Left lung (tissue), 4 donors: ENCODE measurements at regions not wholly inside any gene's neighbourhood (a gene's known extent, or its start where the extent isn't known, plus 50 kb on each side); places are given as distances from the start of the nearest gene placed in this dataset.

ENCODE experiments used
- ATAC-seq: fragments of 200-7000 bp; cut with Tn5 transposase; one replicate; pipeline ENCODE4 v1.9.1; 2020; ENCODE audit warnings: moderate library complexity
- DNase-seq, 4 donors: peaks; one replicate each; pipeline ENCODE4 v3.0.0-alpha.2; 2013 to 2020
- H3K27ac ChIP-seq, 2 donors: fragments of 200-600 bp; sonication (generic) in 1 of 2; one replicate each; pipeline versions ENCODE4 v1.5.0 to v1.8.0; 2020 to 2021
- H3K27me3 ChIP-seq, 2 donors: fragments of 200-600 bp; sonication (generic) in 1 of 2; one replicate each; pipeline versions ENCODE4 v1.5.0 to v1.8.0; 2020 to 2021
- H3K36me3 ChIP-seq, 2 donors: fragments of 200-600 bp; sonication (generic) in 1 of 2; one replicate each; pipeline versions ENCODE4 v1.5.0 to v1.8.0; 2020 to 2021
- H3K4me1 ChIP-seq, 2 donors: fragments of 200-600 bp; one replicate each; pipeline ENCODE4 v1.8.0; 2021
- H3K4me3 ChIP-seq, 2 donors: fragments of 200-600 bp; sonication (generic) in 1 of 2; one replicate each; pipeline versions ENCODE4 v1.5.0 to v1.8.0; 2020 to 2021; ENCODE audit warnings: mild to moderate bottlenecking in 1 of 2
- H3K9me3 ChIP-seq, 2 donors: fragments of 200-600 bp; sonication (generic) in 1 of 2; one replicate each; pipeline versions ENCODE4 v1.5.0 to v1.8.0; 2020 to 2021
- intact Hi-C, 2 donors: fragments of 100-400 bp; cut with DNase I; formaldehyde crosslinking; loops; one replicate each; pipeline versions ENCODE4 v1.11.2 to v1.14.2; 2022
- TF ChIP-seq, protein P1 (sequence below), 2 donors: fragments of 200-600 bp; sonication (generic) in 1 of 2; IDR thresholded peaks; one replicate each; pipeline versions ENCODE4 v1.5.0 to v1.8.0; 2021; ENCODE audit warnings: antibody characterized with exemption in 2 of 2
- donor health status: DM: no; HTN: yes; CAD: no.
- donor health status: DM: no; HTN: no; CAD: no.

DNA sequence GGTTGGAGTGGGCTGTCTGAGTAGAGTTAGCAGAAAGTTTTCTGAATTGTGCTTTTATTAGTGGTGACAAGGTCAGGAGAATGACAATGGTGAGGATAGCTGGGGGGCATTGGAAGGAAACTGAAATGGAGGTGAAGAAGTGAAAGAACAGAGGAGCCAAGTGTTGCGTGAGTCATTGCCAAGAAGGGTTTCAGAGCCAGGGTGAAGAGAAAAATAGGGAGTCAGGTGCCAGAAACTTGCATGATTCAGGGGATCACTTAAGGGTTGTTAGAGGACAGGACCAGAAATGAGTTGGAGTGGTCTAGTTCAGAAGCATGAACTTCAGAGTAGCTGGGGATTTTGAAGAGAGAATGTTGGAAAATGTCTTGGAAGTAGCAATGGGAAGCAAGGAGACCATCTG, 86.0 kb upstream of the GALNT15 start:
- no peak for DNase-seq

DNA sequence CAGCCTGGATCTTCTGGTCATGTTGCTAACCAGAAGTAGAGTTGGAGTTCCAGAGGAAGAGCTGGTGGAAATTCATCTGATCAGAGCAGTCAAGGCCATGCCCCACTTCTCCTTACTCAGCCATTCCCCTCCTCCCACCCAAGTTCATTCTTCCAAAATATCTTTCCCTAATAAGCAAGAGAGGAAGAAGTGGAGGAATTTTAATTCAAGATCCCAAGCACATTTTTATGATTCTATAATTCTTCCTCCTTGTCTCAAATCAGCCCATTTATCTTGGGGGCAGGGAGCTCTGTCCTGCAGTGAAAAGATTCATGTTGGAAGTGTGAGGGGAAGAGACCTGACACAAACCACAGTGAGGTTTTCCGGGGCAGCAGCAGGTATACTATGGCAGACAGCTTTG, 85.0 kb upstream of the GALNT15 start:
- DNase-seq (no peak), ATAC-seq (no peak)
- intact Hi-C loops: no loop called here
- H3K4me3 ChIP-seq: no peak overlapping the region
- H3K27me3 ChIP-seq: no peaks in the 10 kb centered on the region
- TF ChIP-seq, protein P1, sequence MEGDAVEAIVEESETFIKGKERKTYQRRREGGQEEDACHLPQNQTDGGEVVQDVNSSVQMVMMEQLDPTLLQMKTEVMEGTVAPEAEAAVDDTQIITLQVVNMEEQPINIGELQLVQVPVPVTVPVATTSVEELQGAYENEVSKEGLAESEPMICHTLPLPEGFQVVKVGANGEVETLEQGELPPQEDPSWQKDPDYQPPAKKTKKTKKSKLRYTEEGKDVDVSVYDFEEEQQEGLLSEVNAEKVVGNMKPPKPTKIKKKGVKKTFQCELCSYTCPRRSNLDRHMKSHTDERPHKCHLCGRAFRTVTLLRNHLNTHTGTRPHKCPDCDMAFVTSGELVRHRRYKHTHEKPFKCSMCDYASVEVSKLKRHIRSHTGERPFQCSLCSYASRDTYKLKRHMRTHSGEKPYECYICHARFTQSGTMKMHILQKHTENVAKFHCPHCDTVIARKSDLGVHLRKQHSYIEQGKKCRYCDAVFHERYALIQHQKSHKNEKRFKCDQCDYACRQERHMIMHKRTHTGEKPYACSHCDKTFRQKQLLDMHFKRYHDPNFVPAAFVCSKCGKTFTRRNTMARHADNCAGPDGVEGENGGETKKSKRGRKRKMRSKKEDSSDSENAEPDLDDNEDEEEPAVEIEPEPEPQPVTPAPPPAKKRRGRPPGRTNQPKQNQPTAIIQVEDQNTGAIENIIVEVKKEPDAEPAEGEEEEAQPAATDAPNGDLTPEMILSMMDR (IDR thresholded peaks at IDR 0.05): no peak
- H3K9me3 ChIP-seq: no peaks in the 10 kb centered on the region
- peaks cover 9 to 10% of the 10 kb centered on the region in 2 donors for H3K4me1 ChIP-seq
- no peaks in the 10 kb centered on the region for H3K36me3 ChIP-seq
- peak overlapping the region; percentile 18 to 66 for H3K27ac ChIP-seq

More for the DNA sequence above, 86.0 kb upstream of the GALNT15 start:
- H3K27me3 ChIP-seq: no peaks in the 10 kb centered on the region
- peaks cover 9 to 10% of the 10 kb centered on the region in 2 donors for H3K4me1 ChIP-seq
- ATAC-seq: no peak
- H3K36me3 ChIP-seq: no peaks in the 10 kb centered on the region
- no peak overlapping the region for H3K4me3 ChIP-seq
- no peaks in the 10 kb centered on the region for H3K9me3 ChIP-seq
- H3K27ac ChIP-seq: no peak overlapping the region
- intact Hi-C loops: no loop called here
- TF ChIP-seq, protein P1 (IDR thresholded peaks at IDR 0.05): no peak

DNA sequence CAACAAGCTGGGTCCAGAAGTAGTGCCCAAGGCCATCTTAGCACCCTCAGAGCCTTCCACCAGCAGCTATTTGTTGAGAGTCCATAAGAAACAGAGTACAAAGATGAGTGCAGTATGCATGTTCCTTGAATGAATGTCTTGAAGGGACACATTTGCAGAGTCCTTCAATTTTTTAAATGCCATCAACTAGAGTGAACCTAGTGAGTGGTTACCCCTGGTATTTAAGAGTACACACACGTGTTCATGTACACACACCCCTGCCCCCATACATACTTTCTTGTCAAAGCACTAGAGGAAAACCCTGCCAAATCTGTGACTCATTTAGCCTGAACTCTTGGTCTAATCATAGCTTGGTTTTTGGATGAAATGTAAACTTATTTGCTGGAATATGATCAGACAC, 84.5 kb upstream of the GALNT15 start:
- H3K27ac ChIP-seq: peak overlapping the region; percentile 18 to 66
- ATAC-seq (peak; percentile 87), DNase-seq (peak in 2 of 4 donors; percentile 64 to 68)
- TF ChIP-seq, protein P1 (IDR thresholded peaks at IDR 0.05): no peak
- no peaks in the 10 kb centered on the region for H3K36me3 ChIP-seq
- no peak overlapping the region for H3K4me3 ChIP-seq
- peaks cover 9 to 10% of the 10 kb centered on the region in 2 donors for H3K4me1 ChIP-seq
- H3K9me3 ChIP-seq: no peaks in the 10 kb centered on the region
- intact Hi-C loops: no loop called here
- no peaks in the 10 kb centered on the region for H3K27me3 ChIP-seq

DNA sequence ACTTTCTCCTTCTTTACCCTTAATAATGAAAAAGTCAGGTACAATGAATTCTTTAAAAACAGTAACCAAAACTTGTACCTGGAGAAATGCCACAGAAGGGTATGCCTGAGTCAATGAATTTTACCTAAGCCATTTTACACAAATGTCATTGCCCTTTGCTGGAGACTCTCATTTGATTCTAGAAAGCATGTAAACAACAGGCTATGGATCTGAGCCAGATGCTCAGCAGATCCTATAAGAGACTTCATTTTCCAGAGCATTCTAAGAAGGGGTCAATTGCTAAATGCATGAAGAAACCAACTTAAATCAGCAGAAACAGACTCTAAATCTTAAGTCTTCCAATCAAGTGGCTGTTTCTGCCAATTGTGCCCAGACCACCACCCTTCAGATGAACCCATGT, 83.8 kb upstream of the GALNT15 start:
- no peaks in the 10 kb centered on the region for H3K9me3 ChIP-seq

DNA sequence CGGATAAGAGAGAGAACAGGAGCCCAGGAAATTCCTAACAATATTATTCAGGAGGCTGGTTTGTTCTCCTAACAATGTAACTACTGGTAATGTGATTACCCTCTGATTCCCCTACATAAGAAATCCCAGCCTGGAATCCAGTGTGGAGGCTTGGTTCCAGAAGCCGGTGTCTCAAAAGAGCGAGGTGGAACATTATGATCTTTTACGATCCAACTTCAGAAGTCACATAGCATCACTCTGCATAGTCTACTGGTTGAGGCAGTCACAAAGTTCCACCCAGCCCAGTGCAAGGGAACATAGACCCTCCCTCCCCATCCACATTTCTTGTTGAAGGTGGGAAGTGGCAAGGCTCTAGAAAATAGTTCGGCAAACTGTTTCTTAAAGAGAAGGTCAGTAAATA, 81.6 kb upstream of the GALNT15 start:
- H3K4me3 ChIP-seq: no peak overlapping the region
- intact Hi-C loops: no loop called here
- H3K36me3 ChIP-seq: no peaks in the 10 kb centered on the region
- no peaks in the 10 kb centered on the region for H3K9me3 ChIP-seq
- ATAC-seq: no peak
- H3K27me3 ChIP-seq: no peaks in the 10 kb centered on the region
- TF ChIP-seq, protein P1 (IDR thresholded peaks at IDR 0.05): no peak
- H3K4me1 ChIP-seq: peaks cover 3 to 10% of the 10 kb centered on the region in 2 donors
- no peak for DNase-seq
- H3K27ac ChIP-seq: no peak overlapping the region

More for the DNA sequence above, 83.8 kb upstream of the GALNT15 start:
- DNase-seq (no peak), ATAC-seq (no peak)
- intact Hi-C loops: no loop called here
- H3K27ac ChIP-seq: peak overlapping the region in 1 of 2 donors; percentile 65
- H3K4me3 ChIP-seq: no peak overlapping the region
- no peaks in the 10 kb centered on the region for H3K27me3 ChIP-seq
- TF ChIP-seq, protein P1 (IDR thresholded peaks at IDR 0.05): no peak
- peaks cover 3 to 10% of the 10 kb centered on the region in 2 donors for H3K4me1 ChIP-seq
- H3K36me3 ChIP-seq: no peaks in the 10 kb centered on the region
